ENCODE measurements at regions not wholly inside any gene's neighbourhood (a gene's known extent, or its start where the extent isn't known, plus 50 kb on each side); places are given as distances from the start of the nearest gene placed in this dataset.

DNA sequence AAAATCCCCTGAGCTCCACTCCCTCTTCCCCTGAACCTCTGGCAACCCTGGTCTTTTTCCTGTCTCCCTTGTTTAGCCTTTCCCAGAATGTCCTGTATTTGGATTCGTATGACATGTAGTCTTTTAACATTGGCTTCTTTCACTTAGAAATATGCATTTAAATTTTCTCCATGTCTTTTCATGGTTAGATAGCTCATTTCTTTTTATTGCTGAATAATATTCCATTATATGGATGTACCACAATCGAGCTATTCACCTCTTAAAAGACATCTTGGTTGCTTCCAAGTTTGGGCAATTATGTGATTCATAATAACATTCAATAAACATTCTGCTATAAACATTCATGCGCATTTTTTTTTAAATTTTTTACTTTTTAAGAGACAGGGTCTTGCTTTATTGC lies 99.6 kb upstream of the ZNF536 start:
- 86 to 89% methylated on average over 3 of the region's 3 CpGs for WGBS, 2 donors
- TF ChIP-seq, protein P1, sequence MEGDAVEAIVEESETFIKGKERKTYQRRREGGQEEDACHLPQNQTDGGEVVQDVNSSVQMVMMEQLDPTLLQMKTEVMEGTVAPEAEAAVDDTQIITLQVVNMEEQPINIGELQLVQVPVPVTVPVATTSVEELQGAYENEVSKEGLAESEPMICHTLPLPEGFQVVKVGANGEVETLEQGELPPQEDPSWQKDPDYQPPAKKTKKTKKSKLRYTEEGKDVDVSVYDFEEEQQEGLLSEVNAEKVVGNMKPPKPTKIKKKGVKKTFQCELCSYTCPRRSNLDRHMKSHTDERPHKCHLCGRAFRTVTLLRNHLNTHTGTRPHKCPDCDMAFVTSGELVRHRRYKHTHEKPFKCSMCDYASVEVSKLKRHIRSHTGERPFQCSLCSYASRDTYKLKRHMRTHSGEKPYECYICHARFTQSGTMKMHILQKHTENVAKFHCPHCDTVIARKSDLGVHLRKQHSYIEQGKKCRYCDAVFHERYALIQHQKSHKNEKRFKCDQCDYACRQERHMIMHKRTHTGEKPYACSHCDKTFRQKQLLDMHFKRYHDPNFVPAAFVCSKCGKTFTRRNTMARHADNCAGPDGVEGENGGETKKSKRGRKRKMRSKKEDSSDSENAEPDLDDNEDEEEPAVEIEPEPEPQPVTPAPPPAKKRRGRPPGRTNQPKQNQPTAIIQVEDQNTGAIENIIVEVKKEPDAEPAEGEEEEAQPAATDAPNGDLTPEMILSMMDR (IDR thresholded peaks at IDR 0.05; ENCODE audit: control extremely low read depth, extremely low read depth): no peak
- Histone ChIP-seq H3K4me1 (ENCODE audit: control insufficient read depth in 5 of 5, insufficient read depth in 5 of 5, low read length in 5 of 5) (peaks cover 0 to 19% (median 0%) of the 10 kb centered on the region in 5 donors), H3K27ac (ENCODE audit: low read depth in 1 of 2, low read length in 1 of 2) (no peak overlapping the region), H3K27me3 (ENCODE audit: control insufficient read depth in 3 of 3, insufficient read depth in 3 of 3, low read length in 2 of 3) (peaks cover 0 to 6% (median 0%) of the 10 kb centered on the region in 3 donors), H3K9me3 (ENCODE audit: control insufficient read depth in 4 of 4, insufficient read depth in 3 of 4, low read length in 3 of 4) (peaks cover 0 to 10% (median 3%) of the 10 kb centered on the region in 4 donors), H3K36me3 (ENCODE audit: control insufficient read depth in 4 of 4, insufficient read depth in 4 of 4, low read length in 4 of 4) (no peaks in the 10 kb centered on the region), H3K4me3 (no peak overlapping the region), H3K9ac (ENCODE audit: insufficient read depth in 1 of 2, low read length in 2 of 2) (no peak overlapping the region)
- ATAC-seq (ENCODE audit: insufficient read depth, low FRiP score): no peak
- no peak for DNase-seq

DNA sequence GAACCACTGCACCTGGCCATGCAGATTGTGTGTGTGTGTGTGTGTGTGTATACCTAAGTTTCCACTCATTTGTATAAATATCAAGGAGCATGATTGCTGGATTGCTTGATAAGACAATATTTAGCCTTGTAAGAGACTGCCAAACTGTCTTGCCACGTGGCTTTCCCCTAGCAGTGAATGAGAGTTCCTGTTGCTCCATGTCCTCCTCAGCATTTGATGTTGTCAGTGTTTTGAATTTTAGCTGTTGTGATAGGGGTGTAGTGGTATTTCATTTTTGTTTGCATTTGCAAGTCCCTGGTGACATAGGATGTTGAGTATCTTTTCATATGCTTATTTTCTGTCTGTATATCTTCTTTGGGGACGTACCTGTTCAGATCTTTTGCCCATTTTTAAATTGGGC lies 99.0 kb upstream of the ZNF536 start:
- no peak overlapping the region for H3K27ac ChIP-seq (ENCODE audit: low read depth in 1 of 2, low read length in 1 of 2)
- no peak overlapping the region for H3K9ac ChIP-seq (ENCODE audit: insufficient read depth in 1 of 2, low read length in 2 of 2)
- TF ChIP-seq, protein P1 (IDR thresholded peaks at IDR 0.05; ENCODE audit: control extremely low read depth, extremely low read depth): no peak
- H3K9me3 ChIP-seq (ENCODE audit: control insufficient read depth in 4 of 4, insufficient read depth in 3 of 4, low read length in 3 of 4): peaks cover 0 to 10% (median 3%) of the 10 kb centered on the region in 4 donors
- peaks cover 0 to 3% (median 0%) of the 10 kb centered on the region in 3 donors for H3K27me3 ChIP-seq (ENCODE audit: control insufficient read depth in 3 of 3, insufficient read depth in 3 of 3, low read length in 2 of 3)
- WGBS, 2 donors: 61 to 75% methylated on average over 2 of the region's 2 CpGs
- H3K36me3 ChIP-seq (ENCODE audit: control insufficient read depth in 4 of 4, insufficient read depth in 4 of 4, low read length in 4 of 4): no peaks in the 10 kb centered on the region
- peaks cover 0 to 18% (median 0%) of the 10 kb centered on the region in 5 donors for H3K4me1 ChIP-seq (ENCODE audit: control insufficient read depth in 5 of 5, insufficient read depth in 5 of 5, low read length in 5 of 5)
- DNase-seq (no peak), ATAC-seq (ENCODE audit: insufficient read depth, low FRiP score) (no peak)
- H3K4me3 ChIP-seq: no peak overlapping the region

DNA sequence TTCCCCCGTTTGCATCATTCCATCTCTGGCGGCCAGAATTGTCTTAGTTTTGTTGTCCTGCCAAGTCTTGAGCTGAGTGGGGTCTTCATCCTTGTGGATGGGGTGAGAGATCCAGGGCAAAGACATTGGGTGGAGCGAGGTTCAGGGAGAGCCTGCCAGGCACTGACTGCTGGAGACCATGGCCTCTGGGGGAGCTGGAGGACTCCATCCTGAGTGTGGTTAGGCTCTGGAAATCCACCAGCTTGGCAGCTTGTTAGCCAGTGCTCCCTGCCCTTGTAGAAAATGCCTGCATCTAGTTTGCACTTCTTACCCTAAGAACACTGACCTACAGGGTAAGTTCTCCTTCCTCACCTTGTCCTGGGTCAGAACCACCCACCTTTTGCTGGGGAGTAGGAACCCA lies 97.2 kb upstream of the ZNF536 start:
- Histone ChIP-seq H3K36me3 (ENCODE audit: control insufficient read depth in 4 of 4, insufficient read depth in 4 of 4, low read length in 4 of 4) (no peaks in the 10 kb centered on the region), H3K27me3 (ENCODE audit: control insufficient read depth in 3 of 3, insufficient read depth in 3 of 3, low read length in 2 of 3) (no peaks in the 10 kb centered on the region), H3K27ac (ENCODE audit: low read depth in 1 of 2, low read length in 1 of 2) (no peak overlapping the region), H3K9me3 (ENCODE audit: control insufficient read depth in 4 of 4, insufficient read depth in 3 of 4, low read length in 3 of 4) (peaks cover 0 to 13% (median 3%) of the 10 kb centered on the region in 4 donors), H3K4me3 (no peak overlapping the region), H3K4me1 (ENCODE audit: control insufficient read depth in 5 of 5, insufficient read depth in 5 of 5, low read length in 5 of 5) (peaks cover 0 to 14% (median 0%) of the 10 kb centered on the region in 5 donors), H3K9ac (ENCODE audit: insufficient read depth in 1 of 2, low read length in 2 of 2) (no peak overlapping the region)
- DNase-seq: peak in 2 of 3 donors; percentile 39 to 43
- 77 to 81% methylated on average over 3 of the region's 3 CpGs for WGBS, 2 donors
- TF ChIP-seq, protein P1 (IDR thresholded peaks at IDR 0.05; ENCODE audit: control extremely low read depth, extremely low read depth): no peak
- no peak for ATAC-seq (ENCODE audit: insufficient read depth, low FRiP score)
